Stimulated activated naive B cell treated with anti-CD40 and anti-IgM and Interleukin-4, amounts not matched to agents 10 μg/mL and 1 μg/mL and 100 μg/mL, for 72 hours (primary cell): ENCODE measurements at regions not wholly inside any gene's neighbourhood (a gene's known extent, or its start where the extent isn't known, plus 50 kb on each side); places are given as distances from the start of the nearest gene placed in this dataset.

Experiments used
- ATAC-seq, 2 donors: fragments of 150-1000 bp; cut with Tn5 transposase; replicated peaks; 2 replicates each; pipeline ENCODE4 v1.10.0; 2021; ENCODE audit warnings: moderate library complexity in 1 of 2
- DNase-seq: peaks from one replicate; pipeline ENCODE4 v3.0.0; 2021
- H3K27ac Mint-ChIP-seq: one replicate; pipeline ENCODE4 v1.8.0; 2022; ENCODE audit warnings: mild to moderate bottlenecking, mixed read lengths
- H3K27me3 Mint-ChIP-seq, 2 donors: one replicate each; pipeline ENCODE4 v1.8.0; 2022; ENCODE audit warnings: mixed read lengths in 2 of 2
- H3K36me3 Mint-ChIP-seq, 2 donors: one replicate each; pipeline ENCODE4 v1.8.0; 2022; ENCODE audit warnings: mixed read lengths in 2 of 2, mild to moderate bottlenecking in 1 of 2
- H3K4me1 Mint-ChIP-seq, 2 donors: one replicate each; pipeline ENCODE4 v1.8.0; 2022; ENCODE audit warnings: mixed read lengths in 2 of 2, mild to moderate bottlenecking in 1 of 2
- H3K4me3 Mint-ChIP-seq, 2 donors: one replicate each; pipeline ENCODE4 v1.8.0; 2022; ENCODE audit warnings: mild to moderate bottlenecking in 2 of 2, mixed read lengths in 2 of 2, moderate library complexity in 1 of 2
- H3K9me3 Mint-ChIP-seq, 2 donors: one replicate each; pipeline ENCODE4 v1.8.0; 2022; ENCODE audit warnings: mixed read lengths in 2 of 2, mild to moderate bottlenecking in 1 of 2

GRCh38 chr14:104447750-104448149 is 131.8 kb upstream of the C14orf180 start:
- Mint-ChIP-seq H3K27ac (no peak overlapping the region), H3K4me1 (peaks cover 3 to 4% of the 10 kb centered on the region in 2 donors), H3K27me3 (peaks cover 42 to 66% of the 10 kb centered on the region in 2 donors), H3K36me3 (peaks cover 7 to 12% of the 10 kb centered on the region in 2 donors), H3K4me3 (no peak overlapping the region), H3K9me3 (peaks cover 19 to 23% of the 10 kb centered on the region in 2 donors)
- ATAC-seq (no peak), DNase-seq (no peak)

- H3K4me1 Mint-ChIP-seq = peaks cover 3 to 4% of the 10 kb centered on the region in 2 donors
- H3K36me3 Mint-ChIP-seq = peaks cover 7 to 12% of the 10 kb centered on the region in 2 donors
- peaks cover 19 to 23% of the 10 kb centered on the region in 2 donors for H3K9me3 Mint-ChIP-seq
- no peak for DNase-seq
- ATAC-seq = no peak
- H3K4me3 Mint-ChIP-seq = no peak overlapping the region
- H3K27ac Mint-ChIP-seq = no peak overlapping the region
- H3K27me3 Mint-ChIP-seq = peaks cover 42 to 70% of the 10 kb centered on the region in 2 donors
Observed at GRCh38 chr14:104448321-104448720, 131.2 kb upstream of the C14orf180 start.

- Mint-ChIP-seq H3K4me3 (no peak overlapping the region), H3K36me3 (peaks cover 7 to 12% of the 10 kb centered on the region in 2 donors), H3K27me3 (peaks cover 42 to 70% of the 10 kb centered on the region in 2 donors), H3K9me3 (peaks cover 19 to 23% of the 10 kb centered on the region in 2 donors), H3K27ac (no peak overlapping the region), H3K4me1 (peaks cover 3 to 4% of the 10 kb centered on the region in 2 donors)
- DNase-seq = no peak
- ATAC-seq = no peak
Observed at GRCh38 chr14:104448721-104449120, 130.8 kb upstream of the C14orf180 start.

- peaks cover 43 to 73% of the 10 kb centered on the region in 2 donors for H3K27me3 Mint-ChIP-seq
- DNase-seq = no peak
- peaks cover 0 to 4% of the 10 kb centered on the region in 2 donors for H3K4me1 Mint-ChIP-seq
- no peak overlapping the region for H3K4me3 Mint-ChIP-seq
- peaks cover 7 to 9% of the 10 kb centered on the region in 2 donors for H3K36me3 Mint-ChIP-seq
- no peak overlapping the region for H3K27ac Mint-ChIP-seq
- H3K9me3 Mint-ChIP-seq = peaks cover 16% of the 10 kb centered on the region in 2 donors
- no peak for ATAC-seq
Observed at GRCh38 chr14:104450811-104451401, 128.7 kb upstream of the C14orf180 start.

GRCh38 chr14:104451474-104451873 is 128.1 kb upstream of the C14orf180 start:
- peaks cover 7 to 9% of the 10 kb centered on the region in 2 donors for H3K36me3 Mint-ChIP-seq
- no peak for ATAC-seq
- H3K9me3 Mint-ChIP-seq = peaks cover 16% of the 10 kb centered on the region in 2 donors
- H3K27me3 Mint-ChIP-seq = peaks cover 42 to 73% of the 10 kb centered on the region in 2 donors
- no peak for DNase-seq
- H3K4me3 Mint-ChIP-seq = no peak overlapping the region
- H3K27ac Mint-ChIP-seq = no peak overlapping the region
- peaks cover 0 to 4% of the 10 kb centered on the region in 2 donors for H3K4me1 Mint-ChIP-seq

- peaks cover 8 to 9% of the 10 kb centered on the region in 2 donors for H3K4me1 Mint-ChIP-seq
- no peak overlapping the region for H3K27ac Mint-ChIP-seq
- no peak for DNase-seq
- no peaks in the 10 kb centered on the region for H3K9me3 Mint-ChIP-seq
- no peak for ATAC-seq
- H3K4me3 Mint-ChIP-seq = no peak overlapping the region
- peaks cover 66 to 67% of the 10 kb centered on the region in 2 donors for H3K27me3 Mint-ChIP-seq
- H3K36me3 Mint-ChIP-seq = peaks cover 0 to 3% of the 10 kb centered on the region in 2 donors
Observed at GRCh38 chr14:104458845-104459244, 120.7 kb upstream of the C14orf180 start.

- no peak for ATAC-seq
- H3K9me3 Mint-ChIP-seq = no peaks in the 10 kb centered on the region
- H3K4me1 Mint-ChIP-seq = peaks cover 8 to 9% of the 10 kb centered on the region in 2 donors
- peak overlapping the region; percentile 46 to 51 for H3K4me3 Mint-ChIP-seq
- DNase-seq = no peak
- peak overlapping the region; percentile 42 for H3K27ac Mint-ChIP-seq
- H3K36me3 Mint-ChIP-seq = peaks cover 0 to 3% of the 10 kb centered on the region in 2 donors
- H3K27me3 Mint-ChIP-seq = peaks cover 76 to 81% of the 10 kb centered on the region in 2 donors
Observed at GRCh38 chr14:104460791-104461651, 118.5 kb upstream of the C14orf180 start.

- H3K9me3 Mint-ChIP-seq = no peaks in the 10 kb centered on the region
- no peak for DNase-seq
- no peak overlapping the region for H3K4me3 Mint-ChIP-seq
- no peak overlapping the region for H3K27ac Mint-ChIP-seq
- peaks cover 8 to 9% of the 10 kb centered on the region in 2 donors for H3K4me1 Mint-ChIP-seq
- H3K36me3 Mint-ChIP-seq = peaks cover 0 to 3% of the 10 kb centered on the region in 2 donors
- no peak for ATAC-seq
- H3K27me3 Mint-ChIP-seq = peaks cover 68 to 74% of the 10 kb centered on the region in 2 donors
Observed at GRCh38 chr14:104461676-104462449, 117.7 kb upstream of the C14orf180 start.

- DNase-seq = no peak
- no peak overlapping the region for H3K27ac Mint-ChIP-seq
- H3K4me1 Mint-ChIP-seq = peaks cover 8 to 9% of the 10 kb centered on the region in 2 donors
- no peaks in the 10 kb centered on the region for H3K9me3 Mint-ChIP-seq
- peaks cover 0 to 3% of the 10 kb centered on the region in 2 donors for H3K36me3 Mint-ChIP-seq
- H3K4me3 Mint-ChIP-seq = no peak overlapping the region
- no peak for ATAC-seq
- H3K27me3 Mint-ChIP-seq = peaks cover 63 to 72% of the 10 kb centered on the region in 2 donors
Observed at GRCh38 chr14:104462651-104463630, 116.6 kb upstream of the C14orf180 start.

- ATAC-seq (no peak), DNase-seq (no peak)
- Mint-ChIP-seq H3K4me3 (no peak overlapping the region), H3K9me3 (no peaks in the 10 kb centered on the region), H3K4me1 (peaks cover 8 to 9% of the 10 kb centered on the region in 2 donors), H3K27me3 (peaks cover 48 to 62% of the 10 kb centered on the region in 2 donors), H3K27ac (no peak overlapping the region), H3K36me3 (peaks cover 0 to 3% of the 10 kb centered on the region in 2 donors)
Observed at GRCh38 chr14:104464907-104465306, 114.7 kb upstream of the C14orf180 start.

GRCh38 chr14:104465482-104466390 is 113.8 kb upstream of the C14orf180 start:
- H3K4me3 Mint-ChIP-seq = no peak overlapping the region
- H3K36me3 Mint-ChIP-seq = peaks cover 0 to 3% of the 10 kb centered on the region in 2 donors
- H3K9me3 Mint-ChIP-seq = no peaks in the 10 kb centered on the region
- peaks cover 6 to 8% of the 10 kb centered on the region in 2 donors for H3K4me1 Mint-ChIP-seq
- no peak overlapping the region for H3K27ac Mint-ChIP-seq
- ATAC-seq (no peak), DNase-seq (no peak)
- peaks cover 40 to 54% of the 10 kb centered on the region in 2 donors for H3K27me3 Mint-ChIP-seq

GRCh38 chr14:104467236-104467635 is 112.3 kb upstream of the C14orf180 start:
- H3K4me1 Mint-ChIP-seq = peaks cover 0 to 6% of the 10 kb centered on the region in 2 donors
- no peaks in the 10 kb centered on the region for H3K36me3 Mint-ChIP-seq
- H3K9me3 Mint-ChIP-seq = peaks cover 0 to 2% of the 10 kb centered on the region in 2 donors
- H3K27ac Mint-ChIP-seq = no peak overlapping the region
- ATAC-seq (no peak), DNase-seq (no peak)
- H3K27me3 Mint-ChIP-seq = peaks cover 43 to 55% of the 10 kb centered on the region in 2 donors
- H3K4me3 Mint-ChIP-seq = no peak overlapping the region
